H9 (cell line): ENCODE measurements at regions not wholly inside any gene's neighbourhood (a gene's known extent, or its start where the extent isn't known, plus 50 kb on each side); places are given as distances from the start of the nearest gene placed in this dataset.

Experiments
- DNase-seq: peaks from one replicate; pipeline ENCODE4 v3.0.0-alpha.2; 2017
- H2AFZ ChIP-seq: one replicate; pipeline ENCODE4 v1.6.1; 2013; ENCODE audit warnings: mild to moderate bottlenecking, low read length, control low read depth, moderate library complexity
- H2AK5ac ChIP-seq: 2 replicates; pipeline ENCODE4 v1.6.1; 2013; ENCODE audit warnings: low read length, control low read depth, mixed read lengths; ENCODE audit not compliant: insufficient read length
- H2BK120ac ChIP-seq: one replicate; pipeline ENCODE4 v1.6.1; 2013; ENCODE audit warnings: low read depth, mild to moderate bottlenecking, low read length, control low read depth, inconsistent platforms; ENCODE audit not compliant: poor library complexity, severe bottlenecking
- H2BK12ac ChIP-seq: 2 replicates; pipeline ENCODE4 v1.6.1; 2013; ENCODE audit warnings: low read length, control low read depth, mixed read lengths, low read depth; ENCODE audit not compliant: insufficient read length
- H2BK15ac ChIP-seq: 2 replicates; pipeline ENCODE4 v1.6.1; 2013; ENCODE audit warnings: low read depth, low read length, control low read depth
- H2BK20ac ChIP-seq: one replicate; pipeline ENCODE4 v1.6.1; 2013; ENCODE audit warnings: low read depth, mild to moderate bottlenecking, low read length, control low read depth, inconsistent platforms; ENCODE audit not compliant: poor library complexity, severe bottlenecking
- H2BK5ac ChIP-seq: 2 replicates; pipeline ENCODE4 v1.6.1; 2013; ENCODE audit warnings: low read length, control low read depth, mixed read lengths; ENCODE audit not compliant: insufficient read length
- H3K14ac ChIP-seq: 2 replicates; pipeline ENCODE4 v1.6.1; 2013; ENCODE audit warnings: low read length, control low read depth; ENCODE audit not compliant: insufficient read depth
- H3K18ac ChIP-seq: 2 replicates; pipeline ENCODE4 v1.6.1; 2013; ENCODE audit warnings: low read depth, mild to moderate bottlenecking, mixed read lengths, low read length, control low read depth; ENCODE audit not compliant: insufficient read length
- H3K23ac ChIP-seq: 2 replicates; pipeline ENCODE4 v1.6.1; 2013; ENCODE audit warnings: low read length, control low read depth, mixed read lengths, low read depth; ENCODE audit not compliant: insufficient read length
- H3K23me2 ChIP-seq: 2 replicates; pipeline ENCODE4 v1.6.1; 2013; ENCODE audit warnings: low read depth, mild to moderate bottlenecking, mixed read lengths, low read length, control low read depth; ENCODE audit not compliant: insufficient read length, poor library complexity, severe bottlenecking
- H3K27ac ChIP-seq: 2 replicates; pipeline ENCODE4 v1.5.1; 2013; ENCODE audit warnings: low read length, control low read depth, mixed read lengths, low read depth; ENCODE audit not compliant: insufficient read length
- H3K27me3 ChIP-seq: 2 replicates; pipeline ENCODE4 v1.6.1; 2013; ENCODE audit warnings: low read length, control low read depth, inconsistent platforms; ENCODE audit not compliant: insufficient read depth
- H3K4ac ChIP-seq: 2 replicates; pipeline ENCODE4 v1.6.1; 2013; ENCODE audit warnings: low read depth, mild to moderate bottlenecking, control low read depth, inconsistent platforms, low read length, moderate library complexity
- H3K4me1 ChIP-seq: 2 replicates; pipeline ENCODE4 v1.6.1; 2013; ENCODE audit warnings: low read length, control low read depth, inconsistent platforms; ENCODE audit not compliant: insufficient read depth
- H3K4me2 ChIP-seq: 2 replicates; pipeline ENCODE4 v1.6.1; 2013; ENCODE audit warnings: low read length, control low read depth, mixed read lengths; ENCODE audit not compliant: insufficient read length, insufficient read depth
- H3K56ac ChIP-seq: 2 replicates; pipeline ENCODE4 v1.6.1; 2013; ENCODE audit warnings: low read depth, mild to moderate bottlenecking, mixed read lengths, low read length, control low read depth; ENCODE audit not compliant: insufficient read length
- H3K79me1 ChIP-seq: 2 replicates; pipeline ENCODE4 v1.6.1; 2013; ENCODE audit warnings: low read depth, mild to moderate bottlenecking, moderate library complexity, low read length, control low read depth, inconsistent platforms; ENCODE audit not compliant: insufficient read depth, poor library complexity, severe bottlenecking
- H3K79me2 ChIP-seq: 2 replicates; pipeline ENCODE4 v1.6.1; 2013; ENCODE audit warnings: low read length, control low read depth, inconsistent platforms; ENCODE audit not compliant: insufficient read depth
- H3K9ac ChIP-seq: 2 replicates; pipeline ENCODE4 v1.6.1; 2013; ENCODE audit warnings: low read length, control low read depth, mixed read lengths; ENCODE audit not compliant: insufficient read length; ENCODE audit errors: extremely low read depth
- H3K9me3 ChIP-seq: one replicate; pipeline ENCODE4 v1.6.1; 2013; ENCODE audit warnings: low read depth, low read length, inconsistent platforms; ENCODE audit not compliant: control insufficient read depth
- H3T11ph ChIP-seq: one replicate; pipeline ENCODE4 v1.6.1; 2013; ENCODE audit warnings: mild to moderate bottlenecking, low read length, control low read depth, inconsistent platforms
- H4K20me1 ChIP-seq: one replicate; pipeline ENCODE4 v1.6.1; 2013; ENCODE audit not compliant: control insufficient read depth, insufficient read length, insufficient read depth
- H4K5ac ChIP-seq: 2 replicates; pipeline ENCODE4 v1.6.1; 2013; ENCODE audit warnings: low read depth, mild to moderate bottlenecking, mixed read lengths, low read length, control low read depth; ENCODE audit not compliant: insufficient read length
- H4K8ac ChIP-seq: replicated peaks from 2 replicates; pipeline ENCODE4 v1.6.1; 2013; ENCODE audit warnings: low read length, control low read depth, mixed read lengths, low read depth; ENCODE audit not compliant: insufficient read length
- H4K91ac ChIP-seq: 2 replicates; pipeline ENCODE4 v1.6.1; 2013; ENCODE audit warnings: low read depth, mild to moderate bottlenecking, moderate library complexity, mixed read lengths, low read length, control low read depth; ENCODE audit not compliant: insufficient read length
- H3K27ac Mint-ChIP-seq, 3 experiments: 2 replicates in 2 of 3; 3 replicates in 1 of 3; pipeline ENCODE4 v1.8.0; 2020 to 2021; ENCODE audit warnings: mixed read lengths in 3 of 3, mild to moderate bottlenecking in 1 of 3, moderate library complexity in 1 of 3
- H3K27me3 Mint-ChIP-seq: 2 replicates; pipeline ENCODE4 v1.8.0; 2021; ENCODE audit warnings: low read depth, mild to moderate bottlenecking, moderate library complexity, mixed read lengths
- H3K36me3 Mint-ChIP-seq, 3 experiments: 2 replicates in 2 of 3; 3 replicates in 1 of 3; pipeline ENCODE4 v1.8.0; 2020 to 2021; ENCODE audit warnings: low read depth in 3 of 3, mixed read lengths in 3 of 3; ENCODE audit not compliant: insufficient read depth in 1 of 3
- H3K4me1 Mint-ChIP-seq, 2 experiments: 2 replicates each; pipeline ENCODE4 v1.8.0; 2020; ENCODE audit warnings: mixed read lengths in 2 of 2
- H3K4me3 Mint-ChIP-seq, 2 experiments: 2 replicates in 1 of 2; 3 replicates in 1 of 2; pipeline ENCODE4 v1.8.0; 2020 to 2021; ENCODE audit warnings: mild to moderate bottlenecking in 2 of 2, mixed read lengths in 2 of 2, moderate library complexity in 1 of 2
- H3K9me3 Mint-ChIP-seq, 2 experiments: 2 replicates in 1 of 2; 3 replicates in 1 of 2; pipeline ENCODE4 v1.8.0; 2020; ENCODE audit warnings: mild to moderate bottlenecking in 2 of 2, mixed read lengths in 2 of 2, moderate library complexity in 1 of 2
- WGBS: extraction: QIAGEN DNeasy Blood & Tissue Kit; methylation state at CpG from one replicate; pipeline ENCODE4 v1.1.7; 2013; ENCODE audit warnings: missing lambda C conversion rate, low lambda C conversion rate, mixed read lengths; ENCODE audit not compliant: insufficient read length; ENCODE audit errors: extremely low coverage; 5-methylcytosine and 5-hydroxymethylcytosine counted together
- TF ChIP-seq, protein P1 (sequence below): fragments of 200-600 bp; sonication (generic); conservative IDR thresholded peaks from 3 replicates; pipeline ENCODE4 v1.8.0; 2021; ENCODE audit warnings: antibody characterized with exemption, mild to moderate bottlenecking

DNA sequence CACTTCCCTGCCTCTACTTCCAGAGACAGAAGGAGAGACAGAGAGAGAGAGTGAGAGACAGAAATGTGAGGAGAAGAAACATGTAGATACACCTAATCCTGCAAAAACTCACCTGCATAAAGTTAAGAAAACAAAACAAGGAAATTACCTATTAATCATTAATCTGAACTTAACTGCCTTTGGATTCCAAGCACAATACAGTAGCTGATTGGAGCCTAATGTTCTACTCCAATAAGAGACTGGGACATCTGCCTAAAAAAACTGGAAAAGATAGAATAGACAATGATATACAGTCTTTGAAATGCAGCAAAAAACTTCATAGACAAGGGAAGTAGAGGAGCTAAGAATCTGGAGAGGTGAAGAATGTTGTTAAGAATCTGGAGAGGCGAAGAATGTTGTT lies 910.2 kb upstream of the SLC10A2 start:
- H3K4me2 ChIP-seq = no peak overlapping the region
- no peaks in the 10 kb centered on the region for H3K79me1 ChIP-seq
- no peaks in the 10 kb centered on the region for H3K36me3 Mint-ChIP-seq
- TF ChIP-seq, protein P1, sequence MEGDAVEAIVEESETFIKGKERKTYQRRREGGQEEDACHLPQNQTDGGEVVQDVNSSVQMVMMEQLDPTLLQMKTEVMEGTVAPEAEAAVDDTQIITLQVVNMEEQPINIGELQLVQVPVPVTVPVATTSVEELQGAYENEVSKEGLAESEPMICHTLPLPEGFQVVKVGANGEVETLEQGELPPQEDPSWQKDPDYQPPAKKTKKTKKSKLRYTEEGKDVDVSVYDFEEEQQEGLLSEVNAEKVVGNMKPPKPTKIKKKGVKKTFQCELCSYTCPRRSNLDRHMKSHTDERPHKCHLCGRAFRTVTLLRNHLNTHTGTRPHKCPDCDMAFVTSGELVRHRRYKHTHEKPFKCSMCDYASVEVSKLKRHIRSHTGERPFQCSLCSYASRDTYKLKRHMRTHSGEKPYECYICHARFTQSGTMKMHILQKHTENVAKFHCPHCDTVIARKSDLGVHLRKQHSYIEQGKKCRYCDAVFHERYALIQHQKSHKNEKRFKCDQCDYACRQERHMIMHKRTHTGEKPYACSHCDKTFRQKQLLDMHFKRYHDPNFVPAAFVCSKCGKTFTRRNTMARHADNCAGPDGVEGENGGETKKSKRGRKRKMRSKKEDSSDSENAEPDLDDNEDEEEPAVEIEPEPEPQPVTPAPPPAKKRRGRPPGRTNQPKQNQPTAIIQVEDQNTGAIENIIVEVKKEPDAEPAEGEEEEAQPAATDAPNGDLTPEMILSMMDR = no peak
- no peaks in the 10 kb centered on the region for H3K27me3 ChIP-seq
- no peak overlapping the region for H3K18ac ChIP-seq
- H2BK15ac ChIP-seq = no peak overlapping the region
- no peaks in the 10 kb centered on the region for H3K23me2 ChIP-seq
- H2BK20ac ChIP-seq = no peak overlapping the region
- H3K56ac ChIP-seq = no peak overlapping the region
- H2AFZ ChIP-seq = no peak overlapping the region
- H4K8ac ChIP-seq = no peak overlapping the region
- H3K4me1 ChIP-seq = no peaks in the 10 kb centered on the region
- H4K5ac ChIP-seq = no peak overlapping the region
- no peak for DNase-seq
- no peaks in the 10 kb centered on the region for H3K4me1 Mint-ChIP-seq
- H3K9ac ChIP-seq = no peak overlapping the region
- H4K91ac ChIP-seq = no peak overlapping the region
- no peak overlapping the region for H3K14ac ChIP-seq
- H3K23ac ChIP-seq = no peak overlapping the region
- H3K79me2 ChIP-seq = no peaks in the 10 kb centered on the region
- no peak overlapping the region for H3T11ph ChIP-seq
- H3K4ac ChIP-seq = no peak overlapping the region
- H2AK5ac ChIP-seq = no peak overlapping the region
- no CpG with 5 or more reads among the region's 1 CpG for WGBS
- peak overlapping the region in 1 of 3 experiments; percentile 16; a peak in 1 of 7 replicates for H3K27ac Mint-ChIP-seq
- H3K27me3 Mint-ChIP-seq = no peaks in the 10 kb centered on the region
- no peak overlapping the region for H2BK12ac ChIP-seq
- H3K9me3 ChIP-seq = no peaks in the 10 kb centered on the region
- H2BK5ac ChIP-seq = no peak overlapping the region
- H2BK120ac ChIP-seq = no peak overlapping the region
- H3K9me3 Mint-ChIP-seq = no peaks in the 10 kb centered on the region
- H4K20me1 ChIP-seq = no peaks in the 10 kb centered on the region
- H3K27ac ChIP-seq = no peak overlapping the region
- H3K4me3 Mint-ChIP-seq = no peak overlapping the region
